ENCODE measurements at regions not wholly inside any gene's neighbourhood (a gene's known extent, or its start where the extent isn't known, plus 50 kb on each side); places are given as distances from the start of the nearest gene placed in this dataset.

DNA sequence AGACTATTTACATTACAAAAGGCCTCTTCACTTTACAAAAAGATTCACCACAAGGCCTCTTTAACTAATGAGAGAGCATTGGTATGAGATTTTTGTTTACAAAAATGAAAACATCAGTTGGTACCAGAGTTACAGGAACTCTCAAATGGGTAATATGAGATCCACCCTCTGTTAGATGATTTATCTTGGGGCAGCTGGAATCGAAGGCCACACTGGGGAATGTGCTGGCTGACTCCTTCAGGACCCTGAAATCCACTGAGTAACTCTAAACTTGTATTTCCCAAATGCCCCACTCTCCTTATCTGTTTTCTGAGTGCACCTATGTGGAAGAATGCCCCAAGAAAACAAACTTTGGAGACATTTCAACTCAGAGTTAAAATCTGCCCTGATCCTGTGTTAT is 232.9 kb upstream of the F9 start:
- TF ChIP-seq POLR2A (IDR thresholded peaks at IDR 0.05): no peak
- TF ChIP-seq, protein P1, sequence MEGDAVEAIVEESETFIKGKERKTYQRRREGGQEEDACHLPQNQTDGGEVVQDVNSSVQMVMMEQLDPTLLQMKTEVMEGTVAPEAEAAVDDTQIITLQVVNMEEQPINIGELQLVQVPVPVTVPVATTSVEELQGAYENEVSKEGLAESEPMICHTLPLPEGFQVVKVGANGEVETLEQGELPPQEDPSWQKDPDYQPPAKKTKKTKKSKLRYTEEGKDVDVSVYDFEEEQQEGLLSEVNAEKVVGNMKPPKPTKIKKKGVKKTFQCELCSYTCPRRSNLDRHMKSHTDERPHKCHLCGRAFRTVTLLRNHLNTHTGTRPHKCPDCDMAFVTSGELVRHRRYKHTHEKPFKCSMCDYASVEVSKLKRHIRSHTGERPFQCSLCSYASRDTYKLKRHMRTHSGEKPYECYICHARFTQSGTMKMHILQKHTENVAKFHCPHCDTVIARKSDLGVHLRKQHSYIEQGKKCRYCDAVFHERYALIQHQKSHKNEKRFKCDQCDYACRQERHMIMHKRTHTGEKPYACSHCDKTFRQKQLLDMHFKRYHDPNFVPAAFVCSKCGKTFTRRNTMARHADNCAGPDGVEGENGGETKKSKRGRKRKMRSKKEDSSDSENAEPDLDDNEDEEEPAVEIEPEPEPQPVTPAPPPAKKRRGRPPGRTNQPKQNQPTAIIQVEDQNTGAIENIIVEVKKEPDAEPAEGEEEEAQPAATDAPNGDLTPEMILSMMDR (IDR thresholded peaks at IDR 0.05): no peak
